K562 (cell line): ENCODE measurements at regions not wholly inside any gene's neighbourhood (a gene's known extent, or its start where the extent isn't known, plus 50 kb on each side); places are given as distances from the start of the nearest gene placed in this dataset.

Experiments
- ATAC-seq: fragments of 200-7000 bp; cut with Tn5 transposase; 3 replicates; pipeline ENCODE4 v1.9.1; 2020; ENCODE audit warnings: moderate library complexity
- BruUV-seq: library from RNA; stranded (reverse); fragments of 400-500 nt; replicated peaks from 2 replicates; lab custom pipeline; 2021; lab: Mats Ljungman, UMichigan
- CTCF ChIA-PET: fragments of 300-600 bp; formaldehyde crosslinking; extraction: SDS; loops from one replicate; lab custom pipeline; 2021; ENCODE audit warnings: low intra/inter-chr PET ratio; lab: Yijun Ruan, JAX
- POLR2A ChIA-PET: fragments of 300-600, 350-650 bp; sonication (Branson Sonifier 250); formaldehyde crosslinking; extraction: SDS; loops from one replicate; lab custom pipeline; 2021; ENCODE audit warnings: antibody characterized with exemption, inconsistent platforms; lab: Yijun Ruan, JAX
- DNase-seq, 4 experiments: peaks; one replicate each; pipeline versions ENCODE4 v3.0.0 to v3.0.0-alpha.2; 2011 to 2018; ENCODE audit warnings: low spot score in 3 of 4, mixed read lengths in 3 of 4; ENCODE audit errors: extremely low read depth in 1 of 4
- FAIRE-seq: peaks from 2 replicates; lab custom pipeline; 2011; peaks lifted over from hg19 to GRCh38; lab: Jason Lieb, UNC
- H2AFZ ChIP-seq: 2 replicates; pipeline ENCODE4 v1.6.0; 2011; ENCODE audit warnings: low read depth, low read length, control low read depth, inconsistent platforms
- H3K27ac ChIP-seq: fragments of 200-600 bp; 3 replicates; pipeline ENCODE4 v1.8.0; 2011; ENCODE audit warnings: low read depth, mild to moderate bottlenecking, control low read depth, inconsistent platforms, low read length, moderate library complexity, mixed read lengths; ENCODE audit errors: extremely low read depth
- H3K27me3 ChIP-seq, 2 experiments: fragments of 300-600 bp in 1 of 2; 2 replicates in 1 of 2; 3 replicates in 1 of 2; pipeline versions ENCODE4 v1.6.0 to v1.8.0; 2011; ENCODE audit warnings: inconsistent platforms in 2 of 2, low read length in 2 of 2, mild to moderate bottlenecking in 1 of 2, mixed read lengths in 1 of 2, moderate library complexity in 1 of 2; ENCODE audit not compliant: control insufficient read depth in 2 of 2, insufficient read depth in 2 of 2
- H3K36me3 ChIP-seq: fragments of 300-600 bp; 3 replicates; pipeline ENCODE4 v1.8.0; 2011; ENCODE audit warnings: mild to moderate bottlenecking, low read length, inconsistent platforms; ENCODE audit not compliant: control insufficient read depth, insufficient read depth
- H3K4me1 ChIP-seq, 2 experiments: fragments of 200-600 bp in 1 of 2; replicated peaks in 1 of 2; 2 replicates in 1 of 2; 3 replicates in 1 of 2; pipeline versions ENCODE4 v1.5.1 to v1.8.0; 2011; ENCODE audit warnings: inconsistent platforms in 2 of 2, low read length in 2 of 2, mild to moderate bottlenecking in 1 of 2, mixed read lengths in 1 of 2, moderate library complexity in 1 of 2; ENCODE audit not compliant: control insufficient read depth in 2 of 2, insufficient read depth in 2 of 2
- H3K4me2 ChIP-seq: 2 replicates; pipeline ENCODE4 v1.6.1; 2011; ENCODE audit warnings: low read length, control low read depth, inconsistent platforms, mixed read lengths; ENCODE audit not compliant: insufficient read depth
- H3K4me3 ChIP-seq: fragments of 200-600 bp; sonication (generic), shearing (Covaris generic); 2 replicates; pipeline ENCODE4 v1.5.1; 2016; ENCODE audit warnings: control low read depth, inconsistent platforms
- H3K79me2 ChIP-seq: fragments of 200-600 bp; 3 replicates; pipeline ENCODE4 v1.8.0; 2011; ENCODE audit warnings: low read length, inconsistent platforms; ENCODE audit not compliant: control insufficient read depth, insufficient read depth
- H3K9ac ChIP-seq, 2 experiments: 2 replicates each; pipeline versions ENCODE4 v1.6.0 to v1.6.1; 2011; ENCODE audit warnings: low read depth in 2 of 2, low read length in 2 of 2, control low read depth in 1 of 2, inconsistent platforms in 1 of 2, mild to moderate bottlenecking in 1 of 2, mixed read lengths in 1 of 2; ENCODE audit not compliant: insufficient read depth in 1 of 2
- H3K9me1 ChIP-seq: one replicate; pipeline ENCODE4 v1.6.0; 2011; ENCODE audit warnings: inconsistent platforms, mild to moderate bottlenecking, low read length, moderate library complexity; ENCODE audit not compliant: control insufficient read depth, insufficient read depth
- H3K9me3 ChIP-seq: replicated peaks from 2 replicates; pipeline ENCODE4 v1.5.1; 2011; ENCODE audit warnings: low read depth, low read length, inconsistent platforms; ENCODE audit not compliant: control insufficient read depth, insufficient read depth
- H4K20me1 ChIP-seq: replicated peaks from 2 replicates; pipeline ENCODE4 v1.6.1; 2011; ENCODE audit warnings: low read length, inconsistent platforms, mixed read lengths; ENCODE audit not compliant: control insufficient read depth, insufficient read depth
- CAMTA2 ChIP-seq: fragments of 250-450 bp; sonication (Bioruptor Pico); conservative IDR thresholded peaks from 2 replicates; pipeline ENCODE4 v1.5.1; 2022
- CREM ChIP-seq: IDR thresholded peaks from 2 replicates; pipeline ENCODE4 v1.6.1; 2014; ENCODE audit warnings: antibody characterized with exemption, low read depth
- MEF2D ChIP-seq: conservative IDR thresholded peaks from 2 replicates; pipeline ENCODE4 v1.6.1; 2016; ENCODE audit warnings: low read depth, missing genetic modification characterization, missing compliant biosample characterization
- MYBL2 ChIP-seq, 2 experiments: fragments of 450-650 bp in 1 of 2; sonication (generic) in 1 of 2; formaldehyde crosslinking in 1 of 2; IDR thresholded peaks; 2 replicates each; pipeline versions ENCODE4 v1.6.1 to v1.8.1; 2017 to 2022; ENCODE audit warnings: borderline replicate concordance in 1 of 2, inconsistent platforms in 1 of 2, low read depth in 1 of 2, mild to moderate bottlenecking in 1 of 2, missing genetic modification reagents in 1 of 2, moderate library complexity in 1 of 2
- PTRF ChIP-seq: fragments of 450-650 bp; IDR thresholded peaks from 2 replicates; pipeline ENCODE4 v1.6.1; 2016; ENCODE audit warnings: mild to moderate bottlenecking, missing genetic modification characterization, missing compliant biosample characterization
- SPI1 ChIP-seq: IDR thresholded peaks from 2 replicates; pipeline ENCODE4 v1.6.1; 2011; ENCODE audit warnings: low read depth, low read length, control low read depth, borderline replicate concordance
- XRCC4 ChIP-seq: IDR thresholded peaks from one replicate; pipeline ENCODE4 v1.6.1; 2011; ENCODE audit not compliant: insufficient read depth, insufficient read length; ENCODE audit errors: extremely low read depth
- YBX1 ChIP-seq: fragments of 450-650 bp; IDR thresholded peaks from 2 replicates; pipeline ENCODE4 v1.7.1; 2016; ENCODE audit warnings: mild to moderate bottlenecking
- ZNF263 ChIP-seq: sonication (generic); formaldehyde crosslinking; IDR thresholded peaks from 2 replicates; pipeline ENCODE4 v1.8.0; 2022; ENCODE audit warnings: mild to moderate bottlenecking, missing genetic modification reagents, borderline replicate concordance
- WGBS: fragments of 100-300 bp; shearing (Covaris generic); methylation state at CpG from one replicate; pipeline ENCODE4 v1.1.6; 2016; ENCODE audit warnings: low coverage, mixed read lengths; ENCODE audit not compliant: insufficient coverage; ENCODE audit errors: missing lambda C conversion rate; 5-methylcytosine and 5-hydroxymethylcytosine counted together
- in situ Hi-C: fragments of 300-500 bp; cut with MboI; formaldehyde crosslinking; loops from 4 replicates; pipeline ENCODE4 v1.15.0; 2018; ENCODE audit warnings: inconsistent platforms, mixed read lengths
- intact Hi-C: fragments of 100-400 bp; cut with micrococcal nuclease; formaldehyde crosslinking; loops from 2 replicates; pipeline ENCODE4 v1.14.2; 2022
- TF ChIP-seq, protein P1 (sequence below): sonication (generic); formaldehyde crosslinking; IDR thresholded peaks from 2 replicates; pipeline ENCODE4 v1.8.1; 2023; ENCODE audit warnings: missing genetic modification reagents, mild to moderate bottlenecking, borderline replicate concordance
- TF ChIP-seq, protein P2 (sequence below): IDR thresholded peaks from 2 replicates; pipeline ENCODE4 v1.6.1; 2012; ENCODE audit warnings: low read depth, low read length, improper control_type of control experiment, borderline replicate concordance
- TF ChIP-seq, protein P3 (sequence below): fragments of 250-450 bp; sonication (Bioruptor Pico); IDR thresholded peaks from 2 replicates; pipeline ENCODE4 v1.4.0; 2020; ENCODE audit warnings: mild to moderate bottlenecking, moderate library complexity

DNA sequence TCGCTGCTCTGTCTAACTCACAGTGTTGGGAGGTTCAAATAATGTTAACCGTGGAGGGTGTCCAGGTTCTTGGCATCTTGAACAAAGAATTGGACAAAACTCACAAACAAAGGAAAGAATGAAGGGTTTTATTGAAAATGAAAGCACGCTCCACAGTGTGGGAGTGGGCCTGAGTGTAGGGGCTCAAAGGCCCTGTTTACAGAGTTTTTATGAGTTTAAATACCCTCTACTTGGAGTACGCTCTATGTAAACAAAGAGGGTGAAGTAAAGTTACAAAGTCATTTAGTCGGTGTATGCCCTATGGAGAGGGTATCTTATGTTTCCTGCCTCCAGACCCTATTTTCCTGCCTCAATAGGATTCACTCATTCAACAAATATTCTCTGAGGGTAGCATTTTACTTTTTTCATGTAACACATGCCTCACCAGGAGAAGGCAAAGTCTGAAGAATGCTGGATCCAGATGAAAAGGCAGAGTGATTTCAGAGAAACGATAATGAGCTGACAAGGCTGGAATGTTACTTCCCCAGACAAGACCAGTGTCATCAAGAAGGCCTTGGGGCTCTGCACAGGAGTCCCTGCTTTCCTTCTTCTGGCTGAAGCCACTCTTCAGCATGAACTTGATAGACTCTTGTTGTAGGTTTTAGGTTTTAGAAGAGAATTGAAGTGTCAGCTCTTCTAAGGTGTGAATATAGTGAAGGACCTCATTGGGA is 163.6 kb downstream of the FAM43A start:
- Histone ChIP-seq H3K9me3 (no peaks in the 10 kb centered on the region), H3K4me3 (no peak overlapping the region), H4K20me1 (no peaks in the 10 kb centered on the region), H2AFZ (no peak overlapping the region), H3K27me3 (peaks cover 29 to 53% of the 10 kb centered on the region in 2 experiments), H3K79me2 (no peaks in the 10 kb centered on the region), H3K9ac (no peak overlapping the region), H3K4me1 (no peaks in the 10 kb centered on the region), H3K9me1 (peaks cover 3% of the 10 kb centered on the region), H3K4me2 (no peak overlapping the region), H3K27ac (no peak overlapping the region), H3K36me3 (no peaks in the 10 kb centered on the region)
- FAIRE-seq, result no peak
- WGBS, result 0% methylated on average over 6 of the region's 6 CpGs
- no peak for ATAC-seq
- in situ Hi-C loops (no loop called here), intact Hi-C loops (no loop called here)
- no TSS peak for BruUV-seq
- DNase-seq, result no peak
- CTCF ChIA-PET, result no interaction called here
- POLR2A ChIA-PET, result no interaction called here
- TF ChIP-seq XRCC4, result no peak
- no peak for TF ChIP-seq MEF2D
- TF ChIP-seq, protein P1, sequence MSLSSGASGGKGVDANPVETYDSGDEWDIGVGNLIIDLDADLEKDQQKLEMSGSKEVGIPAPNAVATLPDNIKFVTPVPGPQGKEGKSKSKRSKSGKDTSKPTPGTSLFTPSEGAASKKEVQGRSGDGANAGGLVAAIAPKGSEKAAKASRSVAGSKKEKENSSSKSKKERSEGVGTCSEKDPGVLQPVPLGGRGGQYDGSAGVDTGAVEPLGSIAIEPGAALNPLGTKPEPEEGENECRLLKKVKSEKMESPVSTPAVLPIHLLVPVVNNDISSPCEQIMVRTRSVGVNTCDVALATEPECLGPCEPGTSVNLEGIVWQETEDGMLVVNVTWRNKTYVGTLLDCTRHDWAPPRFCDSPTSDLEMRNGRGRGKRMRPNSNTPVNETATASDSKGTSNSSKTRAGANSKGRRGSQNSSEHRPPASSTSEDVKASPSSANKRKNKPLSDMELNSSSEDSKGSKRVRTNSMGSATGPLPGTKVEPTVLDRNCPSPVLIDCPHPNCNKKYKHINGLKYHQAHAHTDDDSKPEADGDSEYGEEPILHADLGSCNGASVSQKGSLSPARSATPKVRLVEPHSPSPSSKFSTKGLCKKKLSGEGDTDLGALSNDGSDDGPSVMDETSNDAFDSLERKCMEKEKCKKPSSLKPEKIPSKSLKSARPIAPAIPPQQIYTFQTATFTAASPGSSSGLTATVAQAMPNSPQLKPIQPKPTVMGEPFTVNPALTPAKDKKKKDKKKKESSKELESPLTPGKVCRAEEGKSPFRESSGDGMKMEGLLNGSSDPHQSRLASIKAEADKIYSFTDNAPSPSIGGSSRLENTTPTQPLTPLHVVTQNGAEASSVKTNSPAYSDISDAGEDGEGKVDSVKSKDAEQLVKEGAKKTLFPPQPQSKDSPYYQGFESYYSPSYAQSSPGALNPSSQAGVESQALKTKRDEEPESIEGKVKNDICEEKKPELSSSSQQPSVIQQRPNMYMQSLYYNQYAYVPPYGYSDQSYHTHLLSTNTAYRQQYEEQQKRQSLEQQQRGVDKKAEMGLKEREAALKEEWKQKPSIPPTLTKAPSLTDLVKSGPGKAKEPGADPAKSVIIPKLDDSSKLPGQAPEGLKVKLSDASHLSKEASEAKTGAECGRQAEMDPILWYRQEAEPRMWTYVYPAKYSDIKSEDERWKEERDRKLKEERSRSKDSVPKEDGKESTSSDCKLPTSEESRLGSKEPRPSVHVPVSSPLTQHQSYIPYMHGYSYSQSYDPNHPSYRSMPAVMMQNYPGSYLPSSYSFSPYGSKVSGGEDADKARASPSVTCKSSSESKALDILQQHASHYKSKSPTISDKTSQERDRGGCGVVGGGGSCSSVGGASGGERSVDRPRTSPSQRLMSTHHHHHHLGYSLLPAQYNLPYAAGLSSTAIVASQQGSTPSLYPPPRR (CRISPR knock-in tag), result no peak
- no peak for TF ChIP-seq YBX1
- TF ChIP-seq CAMTA2, result no peak
- no peak for TF ChIP-seq PTRF (tag)
- TF ChIP-seq, protein P2, sequence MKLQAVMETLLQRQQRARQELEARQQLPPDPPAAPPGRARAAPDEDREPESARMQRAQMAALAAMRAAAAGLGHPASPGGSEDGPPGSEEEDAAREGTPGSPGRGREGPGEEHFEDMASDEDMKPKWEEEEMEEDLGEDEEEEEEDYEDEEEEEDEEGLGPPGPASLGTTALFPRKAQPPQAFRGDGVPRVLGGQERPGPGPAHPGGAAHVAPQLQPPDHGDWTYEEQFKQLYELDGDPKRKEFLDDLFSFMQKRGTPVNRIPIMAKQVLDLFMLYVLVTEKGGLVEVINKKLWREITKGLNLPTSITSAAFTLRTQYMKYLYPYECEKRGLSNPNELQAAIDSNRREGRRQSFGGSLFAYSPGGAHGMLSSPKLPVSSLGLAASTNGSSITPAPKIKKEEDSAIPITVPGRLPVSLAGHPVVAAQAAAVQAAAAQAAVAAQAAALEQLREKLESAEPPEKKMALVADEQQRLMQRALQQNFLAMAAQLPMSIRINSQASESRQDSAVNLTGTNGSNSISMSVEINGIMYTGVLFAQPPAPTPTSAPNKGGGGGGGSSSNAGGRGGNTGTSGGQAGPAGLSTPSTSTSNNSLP, result no peak
- no peak for TF ChIP-seq MYBL2 (IDR thresholded peaks at IDR 0.05; ENCODE audit: low read depth)
- TF ChIP-seq MYBL2 (CRISPR knock-in tag; IDR thresholded peaks at IDR 0.05; ENCODE audit: borderline replicate concordance), result no peak
- no peak for TF ChIP-seq SPI1
- TF ChIP-seq, protein P3, sequence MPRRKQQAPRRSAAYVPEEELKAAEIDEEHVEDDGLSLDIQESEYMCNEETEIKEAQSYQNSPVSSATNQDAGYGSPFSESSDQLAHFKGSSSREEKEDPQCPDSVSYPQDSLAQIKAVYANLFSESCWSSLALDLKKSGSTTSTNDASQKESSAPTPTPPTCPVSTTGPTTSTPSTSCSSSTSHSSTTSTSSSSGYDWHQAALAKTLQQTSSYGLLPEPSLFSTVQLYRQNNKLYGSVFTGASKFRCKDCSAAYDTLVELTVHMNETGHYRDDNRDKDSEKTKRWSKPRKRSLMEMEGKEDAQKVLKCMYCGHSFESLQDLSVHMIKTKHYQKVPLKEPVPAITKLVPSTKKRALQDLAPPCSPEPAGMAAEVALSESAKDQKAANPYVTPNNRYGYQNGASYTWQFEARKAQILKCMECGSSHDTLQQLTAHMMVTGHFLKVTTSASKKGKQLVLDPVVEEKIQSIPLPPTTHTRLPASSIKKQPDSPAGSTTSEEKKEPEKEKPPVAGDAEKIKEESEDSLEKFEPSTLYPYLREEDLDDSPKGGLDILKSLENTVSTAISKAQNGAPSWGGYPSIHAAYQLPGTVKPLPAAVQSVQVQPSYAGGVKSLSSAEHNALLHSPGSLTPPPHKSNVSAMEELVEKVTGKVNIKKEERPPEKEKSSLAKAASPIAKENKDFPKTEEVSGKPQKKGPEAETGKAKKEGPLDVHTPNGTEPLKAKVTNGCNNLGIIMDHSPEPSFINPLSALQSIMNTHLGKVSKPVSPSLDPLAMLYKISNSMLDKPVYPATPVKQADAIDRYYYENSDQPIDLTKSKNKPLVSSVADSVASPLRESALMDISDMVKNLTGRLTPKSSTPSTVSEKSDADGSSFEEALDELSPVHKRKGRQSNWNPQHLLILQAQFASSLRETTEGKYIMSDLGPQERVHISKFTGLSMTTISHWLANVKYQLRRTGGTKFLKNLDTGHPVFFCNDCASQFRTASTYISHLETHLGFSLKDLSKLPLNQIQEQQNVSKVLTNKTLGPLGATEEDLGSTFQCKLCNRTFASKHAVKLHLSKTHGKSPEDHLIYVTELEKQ (CRISPR knock-in tag), result no peak
- no peak for TF ChIP-seq ZNF263
- no peak for TF ChIP-seq CREM
